AG09309 (cell line): ENCODE measurements at regions not wholly inside any gene's neighbourhood (a gene's known extent, or its start where the extent isn't known, plus 50 kb on each side); places are given as distances from the start of the nearest gene placed in this dataset.
A peak's percentile ranks its signal among the peaks of the same experiment; 100 is the strongest.

Source experiments
- DNase-seq: peaks from one replicate; pipeline ENCODE4 v3.0.0-alpha.2; 2010; ENCODE audit warnings: low read depth
- H3K4me3 ChIP-seq: 2 replicates; pipeline ENCODE4 v1.5.1; 2011; ENCODE audit warnings: mild to moderate bottlenecking, low read depth, low read length, moderate library complexity; ENCODE audit not compliant: control insufficient read depth
- CTCF ChIP-seq: IDR thresholded peaks from 2 replicates; pipeline ENCODE4 v1.5.1; 2011; ENCODE audit warnings: mild to moderate bottlenecking, low read depth, low read length, inconsistent platforms; ENCODE audit not compliant: insufficient read depth, control insufficient read depth; ENCODE audit errors: missing control alignments

- no peak overlapping the region for H3K4me3 ChIP-seq
- no peak for TF ChIP-seq CTCF
- no peak for DNase-seq
Observed at GRCh38 chr1:59223989-59224634, 72.8 kb upstream of the FGGY start.

- no peak for DNase-seq
- TF ChIP-seq CTCF, result no peak
- H3K4me3 ChIP-seq, result no peak overlapping the region
Observed at GRCh38 chr1:59225594-59226316, 71.1 kb upstream of the FGGY start.

- peak; percentile 32 for DNase-seq
- TF ChIP-seq CTCF, result no peak
- no peak overlapping the region for H3K4me3 ChIP-seq
Observed at GRCh38 chr1:59229138-59229537, 67.8 kb upstream of the FGGY start.

GRCh38 chr1:59230622-59231021, 66.3 kb upstream of the FGGY start:
- H3K4me3 ChIP-seq, result no peak overlapping the region
- DNase-seq, result no peak
- no peak for TF ChIP-seq CTCF

GRCh38 chr1:59232216-59232615, 64.7 kb upstream of the FGGY start:
- no peak for DNase-seq
- TF ChIP-seq CTCF, result no peak
- H3K4me3 ChIP-seq, result no peak overlapping the region

GRCh38 chr1:59233444-59233843, 63.5 kb upstream of the FGGY start:
- no peak overlapping the region for H3K4me3 ChIP-seq
- DNase-seq, result no peak
- TF ChIP-seq CTCF, result no peak
